ENCODE measurements at regions not wholly inside any gene's neighbourhood (a gene's known extent, or its start where the extent isn't known, plus 50 kb on each side); places are given as distances from the start of the nearest gene placed in this dataset.

GRCh38 chr4:158056689-158057245 is 116.1 kb downstream of the GASK1B start:
- TF ChIP-seq CTCF (conservative IDR thresholded peaks at IDR 0.05; ENCODE audit: low read depth, low read length), result no peak
- TF ChIP-seq EZH2 (IDR thresholded peaks at IDR 0.05; ENCODE audit: low read length, unreplicated experiment), result no peak
